Hepatocyte (in vitro differentiated cells): ENCODE measurements at regions not wholly inside any gene's neighbourhood (a gene's known extent, or its start where the extent isn't known, plus 50 kb on each side); places are given as distances from the start of the nearest gene placed in this dataset.

Experiments used
- EZH2phosphoT487 ChIP-seq: fragments of 200-600 bp; sonication (generic); IDR thresholded peaks from one replicate; pipeline ENCODE4 v1.6.1; 2018; ENCODE audit warnings: antibody characterized with exemption, mild to moderate bottlenecking, low read depth, moderate library complexity; ENCODE audit not compliant: unreplicated experiment, severe bottlenecking
- TF ChIP-seq, protein P1 (sequence below): fragments of 200-600 bp; sonication (generic); IDR thresholded peaks from 2 replicates; pipeline ENCODE4 v1.5.1; 2016; ENCODE audit warnings: antibody characterized with exemption, mild to moderate bottlenecking; ENCODE audit not compliant: poor library complexity

GRCh38 chr20:24751551-24751950, 197.5 kb upstream of the CST7 start:
- TF ChIP-seq, protein P1, sequence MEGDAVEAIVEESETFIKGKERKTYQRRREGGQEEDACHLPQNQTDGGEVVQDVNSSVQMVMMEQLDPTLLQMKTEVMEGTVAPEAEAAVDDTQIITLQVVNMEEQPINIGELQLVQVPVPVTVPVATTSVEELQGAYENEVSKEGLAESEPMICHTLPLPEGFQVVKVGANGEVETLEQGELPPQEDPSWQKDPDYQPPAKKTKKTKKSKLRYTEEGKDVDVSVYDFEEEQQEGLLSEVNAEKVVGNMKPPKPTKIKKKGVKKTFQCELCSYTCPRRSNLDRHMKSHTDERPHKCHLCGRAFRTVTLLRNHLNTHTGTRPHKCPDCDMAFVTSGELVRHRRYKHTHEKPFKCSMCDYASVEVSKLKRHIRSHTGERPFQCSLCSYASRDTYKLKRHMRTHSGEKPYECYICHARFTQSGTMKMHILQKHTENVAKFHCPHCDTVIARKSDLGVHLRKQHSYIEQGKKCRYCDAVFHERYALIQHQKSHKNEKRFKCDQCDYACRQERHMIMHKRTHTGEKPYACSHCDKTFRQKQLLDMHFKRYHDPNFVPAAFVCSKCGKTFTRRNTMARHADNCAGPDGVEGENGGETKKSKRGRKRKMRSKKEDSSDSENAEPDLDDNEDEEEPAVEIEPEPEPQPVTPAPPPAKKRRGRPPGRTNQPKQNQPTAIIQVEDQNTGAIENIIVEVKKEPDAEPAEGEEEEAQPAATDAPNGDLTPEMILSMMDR: no peak
- TF ChIP-seq EZH2phosphoT487: no peak
